ENCODE measurements at regions not wholly inside any gene's neighbourhood (a gene's known extent, or its start where the extent isn't known, plus 50 kb on each side); places are given as distances from the start of the nearest gene placed in this dataset.

DNA sequence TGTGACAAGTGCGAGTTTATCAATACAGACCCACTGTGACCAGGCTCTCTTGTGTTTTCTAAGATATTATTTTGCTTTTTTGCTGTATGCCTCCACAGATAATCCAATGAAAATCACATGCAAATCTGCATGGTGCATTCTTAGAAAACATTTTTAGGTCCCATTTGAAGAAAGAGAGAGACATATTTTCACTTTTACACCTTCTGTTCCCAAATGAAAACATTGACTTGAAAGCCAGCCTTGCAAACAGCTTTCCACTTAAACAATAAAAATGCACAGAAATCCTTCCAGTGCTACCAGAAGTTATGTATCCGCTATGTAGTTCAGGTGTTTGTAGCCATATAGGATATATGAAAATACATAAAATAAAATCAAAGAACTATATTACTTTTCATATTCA, 618.0 kb downstream of the CDH26 start:
- no peak overlapping the region for H2AFZ ChIP-seq (ENCODE audit: low read depth, low read length, severe bottlenecking)
- H3K9me3 ChIP-seq (ENCODE audit: insufficient read depth, low read length) = no peaks in the 10 kb centered on the region
- H3K27ac ChIP-seq (ENCODE audit: low read depth, low read length) = no peak overlapping the region
- no peak overlapping the region for H3K9ac ChIP-seq (ENCODE audit: low read length)
- H4K20me1 ChIP-seq (ENCODE audit: low read depth, low read length) = no peaks in the 10 kb centered on the region
- H3K36me3 ChIP-seq (ENCODE audit: low read length) = no peaks in the 10 kb centered on the region
- H3K79me2 ChIP-seq (ENCODE audit: insufficient read depth, low read length) = no peaks in the 10 kb centered on the region
- H3K4me2 ChIP-seq (ENCODE audit: low read depth, low read length, poor library complexity, severe bottlenecking) = no peak overlapping the region
- no peaks in the 10 kb centered on the region for H3K9me2 ChIP-seq (replicated peaks; ENCODE audit: insufficient read depth, low read length)
- no peaks in the 10 kb centered on the region for H3F3A ChIP-seq (ENCODE audit: insufficient read depth)
- H3K4me3 ChIP-seq (ENCODE audit: insufficient read depth, low read length, poor library complexity, severe bottlenecking) = no peak overlapping the region
- TF ChIP-seq, protein P1, sequence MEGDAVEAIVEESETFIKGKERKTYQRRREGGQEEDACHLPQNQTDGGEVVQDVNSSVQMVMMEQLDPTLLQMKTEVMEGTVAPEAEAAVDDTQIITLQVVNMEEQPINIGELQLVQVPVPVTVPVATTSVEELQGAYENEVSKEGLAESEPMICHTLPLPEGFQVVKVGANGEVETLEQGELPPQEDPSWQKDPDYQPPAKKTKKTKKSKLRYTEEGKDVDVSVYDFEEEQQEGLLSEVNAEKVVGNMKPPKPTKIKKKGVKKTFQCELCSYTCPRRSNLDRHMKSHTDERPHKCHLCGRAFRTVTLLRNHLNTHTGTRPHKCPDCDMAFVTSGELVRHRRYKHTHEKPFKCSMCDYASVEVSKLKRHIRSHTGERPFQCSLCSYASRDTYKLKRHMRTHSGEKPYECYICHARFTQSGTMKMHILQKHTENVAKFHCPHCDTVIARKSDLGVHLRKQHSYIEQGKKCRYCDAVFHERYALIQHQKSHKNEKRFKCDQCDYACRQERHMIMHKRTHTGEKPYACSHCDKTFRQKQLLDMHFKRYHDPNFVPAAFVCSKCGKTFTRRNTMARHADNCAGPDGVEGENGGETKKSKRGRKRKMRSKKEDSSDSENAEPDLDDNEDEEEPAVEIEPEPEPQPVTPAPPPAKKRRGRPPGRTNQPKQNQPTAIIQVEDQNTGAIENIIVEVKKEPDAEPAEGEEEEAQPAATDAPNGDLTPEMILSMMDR (IDR thresholded peaks at IDR 0.05; ENCODE audit: insufficient read depth, low read length, poor library complexity, severe bottlenecking) = no peak
- TF ChIP-seq EZH2phosphoT487 (conservative IDR thresholded peaks at IDR 0.05; ENCODE audit: low read length) = no peak
- H3K27me3 ChIP-seq (ENCODE audit: low read length) = no peaks in the 10 kb centered on the region

DNA sequence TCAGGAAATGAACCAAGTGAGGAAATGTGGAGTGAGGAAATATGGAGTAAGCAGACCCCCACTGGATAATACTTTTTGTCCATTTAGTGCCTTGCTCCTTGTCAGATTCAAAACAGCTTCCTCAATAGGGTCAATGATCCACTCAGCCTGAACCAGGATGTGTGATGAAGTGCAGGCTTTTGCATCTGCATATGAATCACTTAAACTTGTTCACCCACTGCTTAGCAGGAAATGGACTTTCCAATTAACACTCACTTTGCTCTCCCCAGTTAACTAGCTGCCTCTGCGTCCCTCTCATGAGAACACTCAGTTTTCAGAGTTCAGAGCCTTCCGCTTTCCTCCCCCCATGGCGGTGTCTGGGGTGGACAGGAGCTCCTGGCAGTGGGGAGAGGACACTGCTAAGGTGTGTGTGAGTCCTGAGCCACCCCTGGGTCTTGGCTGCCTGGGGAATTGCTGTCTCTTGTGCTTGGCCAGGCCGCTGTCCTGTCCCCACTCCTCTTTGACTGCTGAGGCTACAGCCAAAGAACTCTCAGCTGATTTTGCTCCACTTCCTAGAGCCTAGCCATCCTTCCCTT, 621.8 kb downstream of the CDH26 start:
- Histone ChIP-seq H3F3A (ENCODE audit: insufficient read depth) (no peaks in the 10 kb centered on the region), H3K36me3 (ENCODE audit: low read length) (no peaks in the 10 kb centered on the region), H3K9me2 (replicated peaks; ENCODE audit: insufficient read depth, low read length) (no peaks in the 10 kb centered on the region), H3K4me3 (ENCODE audit: insufficient read depth, low read length, poor library complexity, severe bottlenecking) (no peak overlapping the region), H3K9me3 (ENCODE audit: insufficient read depth, low read length) (no peaks in the 10 kb centered on the region), H4K20me1 (ENCODE audit: low read depth, low read length) (no peaks in the 10 kb centered on the region), H3K4me2 (ENCODE audit: low read depth, low read length, poor library complexity, severe bottlenecking) (no peak overlapping the region), H3K27ac (ENCODE audit: low read depth, low read length) (no peak overlapping the region), H2AFZ (ENCODE audit: low read depth, low read length, severe bottlenecking) (no peak overlapping the region), H3K27me3 (ENCODE audit: low read length) (no peaks in the 10 kb centered on the region), H3K79me2 (ENCODE audit: insufficient read depth, low read length) (no peaks in the 10 kb centered on the region), H3K9ac (ENCODE audit: low read length) (no peak overlapping the region)
- no peak for TF ChIP-seq EZH2phosphoT487 (conservative IDR thresholded peaks at IDR 0.05; ENCODE audit: low read length)
- TF ChIP-seq, protein P1 (IDR thresholded peaks at IDR 0.05; ENCODE audit: insufficient read depth, low read length, poor library complexity, severe bottlenecking) = no peak

DNA sequence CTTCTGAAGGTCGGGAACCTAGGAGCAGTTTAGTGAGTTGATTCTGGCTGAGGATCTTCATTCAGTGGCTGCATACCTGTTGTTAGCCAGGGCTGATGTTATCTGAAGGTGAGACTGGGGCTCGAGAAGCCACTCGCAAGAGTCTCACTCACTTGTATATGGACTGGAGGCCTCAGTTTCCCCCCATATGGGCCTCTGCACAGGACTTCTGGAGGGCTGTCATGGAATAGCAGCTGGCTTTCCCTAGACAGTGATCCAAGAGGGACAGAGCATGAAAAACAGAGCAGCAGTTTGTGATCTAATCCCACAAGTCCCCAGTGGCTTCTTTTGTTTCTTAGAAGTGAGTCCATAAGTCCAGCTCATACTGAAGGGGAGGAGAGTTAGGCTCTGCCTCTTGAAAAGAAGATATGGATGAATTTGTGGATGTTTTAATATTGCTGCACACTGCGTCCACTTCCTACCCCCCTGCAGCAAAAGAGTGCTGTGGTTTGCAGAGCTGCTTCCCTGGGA, 623.4 kb downstream of the CDH26 start:
- no peaks in the 10 kb centered on the region for H3K9me2 ChIP-seq (replicated peaks; ENCODE audit: insufficient read depth, low read length)
- no peak overlapping the region for H3K4me2 ChIP-seq (ENCODE audit: low read depth, low read length, poor library complexity, severe bottlenecking)
- no peaks in the 10 kb centered on the region for H3K9me3 ChIP-seq (ENCODE audit: insufficient read depth, low read length)
- H3K4me3 ChIP-seq (ENCODE audit: insufficient read depth, low read length, poor library complexity, severe bottlenecking) = no peak overlapping the region
- no peak overlapping the region for H3K9ac ChIP-seq (ENCODE audit: low read length)
- H3K27me3 ChIP-seq (ENCODE audit: low read length) = no peaks in the 10 kb centered on the region
- no peaks in the 10 kb centered on the region for H3K36me3 ChIP-seq (ENCODE audit: low read length)
- no peak overlapping the region for H2AFZ ChIP-seq (ENCODE audit: low read depth, low read length, severe bottlenecking)
- no peaks in the 10 kb centered on the region for H4K20me1 ChIP-seq (ENCODE audit: low read depth, low read length)
- H3K79me2 ChIP-seq (ENCODE audit: insufficient read depth, low read length) = no peaks in the 10 kb centered on the region
- no peak overlapping the region for H3K27ac ChIP-seq (ENCODE audit: low read depth, low read length)
- H3F3A ChIP-seq (ENCODE audit: insufficient read depth) = no peaks in the 10 kb centered on the region
- TF ChIP-seq EZH2phosphoT487 (conservative IDR thresholded peaks at IDR 0.05; ENCODE audit: low read length) = no peak
- TF ChIP-seq, protein P1 (IDR thresholded peaks at IDR 0.05; ENCODE audit: insufficient read depth, low read length, poor library complexity, severe bottlenecking) = no peak
